Neural progenitor cell (in vitro differentiated cells): ENCODE measurements at regions not wholly inside any gene's neighbourhood (a gene's known extent, or its start where the extent isn't known, plus 50 kb on each side); places are given as distances from the start of the nearest gene placed in this dataset.
A peak's percentile ranks its signal among the peaks of the same experiment; 100 is the strongest.

Source experiments
- DNase-seq: peaks from one replicate; pipeline ENCODE4 v3.0.0-alpha.2; 2016; ENCODE audit warnings: low spot score
- H2AFZ ChIP-seq: fragments of 200-600 bp; sonication (generic); replicated peaks from 2 replicates; pipeline ENCODE4 v1.6.1; 2016; ENCODE audit warnings: antibody characterized with exemption
- H3F3A ChIP-seq: fragments of 200-600 bp; sonication (generic); 2 replicates; pipeline ENCODE4 v1.6.1; 2016; ENCODE audit warnings: antibody characterized with exemption, low read depth
- H3K27ac ChIP-seq: fragments of 200-600 bp; sonication (generic); 2 replicates; pipeline ENCODE4 v1.5.1; 2016; ENCODE audit warnings: mild to moderate bottlenecking
- H3K27me3 ChIP-seq: fragments of 200-600 bp; sonication (generic); 2 replicates; pipeline ENCODE4 v1.6.1; 2016; ENCODE audit warnings: mild to moderate bottlenecking, moderate library complexity
- H3K36me3 ChIP-seq: fragments of 200-600 bp; sonication (generic); 2 replicates; pipeline ENCODE4 v1.5.1; 2016
- H3K4me1 ChIP-seq: fragments of 200-600 bp; sonication (generic); 2 replicates; pipeline ENCODE4 v1.6.1; 2016; ENCODE audit warnings: mixed run types
- H3K4me2 ChIP-seq: fragments of 200-600 bp; sonication (generic); 2 replicates; pipeline ENCODE4 v1.6.1; 2016
- H3K4me3 ChIP-seq: fragments of 200-600 bp; sonication (generic); 2 replicates; pipeline ENCODE4 v1.5.1; 2016
- H3K79me2 ChIP-seq: fragments of 200-600 bp; sonication (generic); 2 replicates; pipeline ENCODE4 v1.6.1; 2016; ENCODE audit warnings: low read depth
- H3K9ac ChIP-seq: fragments of 200-600 bp; sonication (generic); 2 replicates; pipeline ENCODE4 v1.6.1; 2016
- H3K9me3 ChIP-seq: fragments of 200-600 bp; sonication (generic); 2 replicates; pipeline ENCODE4 v1.5.1; 2016; ENCODE audit warnings: low read depth
- H4K20me1 ChIP-seq: fragments of 200-600 bp; sonication (generic); 2 replicates; pipeline ENCODE4 v1.6.1; 2016; ENCODE audit warnings: low read depth
- H3K27ac Mint-ChIP-seq: 3 replicates; pipeline ENCODE4 v1.8.0; 2021; ENCODE audit warnings: mixed read lengths
- H3K27me3 Mint-ChIP-seq: 2 replicates; pipeline ENCODE4 v1.8.0; 2022; ENCODE audit warnings: low read depth, mild to moderate bottlenecking, inconsistent platforms, moderate library complexity, mixed read lengths; ENCODE audit not compliant: insufficient read depth
- H3K36me3 Mint-ChIP-seq: 3 replicates; pipeline ENCODE4 v1.8.0; 2021; ENCODE audit warnings: mixed read lengths
- H3K4me1 Mint-ChIP-seq: 3 replicates; pipeline ENCODE4 v1.8.0; 2021; ENCODE audit warnings: mixed read lengths
- H3K4me3 Mint-ChIP-seq: 3 replicates; pipeline ENCODE4 v1.8.0; 2021; ENCODE audit warnings: mild to moderate bottlenecking, moderate library complexity, mixed read lengths
- H3K9me3 Mint-ChIP-seq: 3 replicates; pipeline ENCODE4 v1.8.0; 2020; ENCODE audit warnings: mixed read lengths
- EZH2 ChIP-seq: fragments of 200-600 bp; sonication (generic); IDR thresholded peaks from 2 replicates; pipeline ENCODE4 v1.6.1; 2017; ENCODE audit warnings: antibody characterized with exemption, mild to moderate bottlenecking, moderate library complexity
- EZH2phosphoT487 ChIP-seq: fragments of 200-600 bp; sonication (generic); IDR thresholded peaks from 2 replicates; pipeline ENCODE4 v1.6.1; 2017; ENCODE audit warnings: antibody characterized with exemption
- TF ChIP-seq, protein P1 (sequence below): fragments of 200-600 bp; sonication (generic); IDR thresholded peaks from 2 replicates; pipeline ENCODE4 v1.5.1; 2017; ENCODE audit warnings: antibody characterized with exemption, mild to moderate bottlenecking

DNA sequence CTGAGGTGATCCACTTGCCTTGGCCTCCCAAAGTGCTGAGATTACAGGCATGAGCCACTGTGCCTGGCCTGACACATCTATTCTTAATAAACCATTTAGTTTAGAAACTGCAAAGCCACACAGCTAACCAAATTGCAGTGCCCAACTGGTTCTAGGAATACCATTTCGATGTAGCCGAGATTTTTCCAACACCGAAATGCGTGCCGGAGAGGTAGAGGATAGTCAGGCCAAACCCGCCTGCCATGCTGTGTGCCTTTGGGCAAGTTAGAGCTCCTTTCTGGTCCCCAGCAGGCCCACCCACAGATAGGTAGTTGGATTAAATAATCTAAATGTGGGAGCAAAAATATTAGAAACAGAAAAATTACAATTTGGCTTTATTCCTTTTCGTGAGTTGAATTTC lies 254.4 kb downstream of the FOXD2 start:
- no peak for TF ChIP-seq EZH2
- TF ChIP-seq, protein P1, sequence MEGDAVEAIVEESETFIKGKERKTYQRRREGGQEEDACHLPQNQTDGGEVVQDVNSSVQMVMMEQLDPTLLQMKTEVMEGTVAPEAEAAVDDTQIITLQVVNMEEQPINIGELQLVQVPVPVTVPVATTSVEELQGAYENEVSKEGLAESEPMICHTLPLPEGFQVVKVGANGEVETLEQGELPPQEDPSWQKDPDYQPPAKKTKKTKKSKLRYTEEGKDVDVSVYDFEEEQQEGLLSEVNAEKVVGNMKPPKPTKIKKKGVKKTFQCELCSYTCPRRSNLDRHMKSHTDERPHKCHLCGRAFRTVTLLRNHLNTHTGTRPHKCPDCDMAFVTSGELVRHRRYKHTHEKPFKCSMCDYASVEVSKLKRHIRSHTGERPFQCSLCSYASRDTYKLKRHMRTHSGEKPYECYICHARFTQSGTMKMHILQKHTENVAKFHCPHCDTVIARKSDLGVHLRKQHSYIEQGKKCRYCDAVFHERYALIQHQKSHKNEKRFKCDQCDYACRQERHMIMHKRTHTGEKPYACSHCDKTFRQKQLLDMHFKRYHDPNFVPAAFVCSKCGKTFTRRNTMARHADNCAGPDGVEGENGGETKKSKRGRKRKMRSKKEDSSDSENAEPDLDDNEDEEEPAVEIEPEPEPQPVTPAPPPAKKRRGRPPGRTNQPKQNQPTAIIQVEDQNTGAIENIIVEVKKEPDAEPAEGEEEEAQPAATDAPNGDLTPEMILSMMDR: no peak
- TF ChIP-seq EZH2phosphoT487: no peak
- Histone ChIP-seq H3K36me3 (no peaks in the 10 kb centered on the region), H3K27me3 (no peaks in the 10 kb centered on the region), H3K4me3 (no peak overlapping the region), H2AFZ (no peak overlapping the region), H4K20me1 (no peaks in the 10 kb centered on the region), H3K79me2 (no peaks in the 10 kb centered on the region), H3K9ac (no peak overlapping the region), H3K9me3 (no peaks in the 10 kb centered on the region), H3K4me2 (peak overlapping the region; percentile 52), H3K4me1 (peaks cover 74% of the 10 kb centered on the region), H3K27ac (no peak overlapping the region), H3F3A (peaks cover 42% of the 10 kb centered on the region)
- Mint-ChIP-seq H3K36me3 (no peaks in the 10 kb centered on the region), H3K9me3 (no peaks in the 10 kb centered on the region), H3K4me3 (no peak overlapping the region), H3K27ac (no peak overlapping the region), H3K4me1 (peaks cover 26% of the 10 kb centered on the region), H3K27me3 (peaks cover 25% of the 10 kb centered on the region)
- DNase-seq: no peak

DNA sequence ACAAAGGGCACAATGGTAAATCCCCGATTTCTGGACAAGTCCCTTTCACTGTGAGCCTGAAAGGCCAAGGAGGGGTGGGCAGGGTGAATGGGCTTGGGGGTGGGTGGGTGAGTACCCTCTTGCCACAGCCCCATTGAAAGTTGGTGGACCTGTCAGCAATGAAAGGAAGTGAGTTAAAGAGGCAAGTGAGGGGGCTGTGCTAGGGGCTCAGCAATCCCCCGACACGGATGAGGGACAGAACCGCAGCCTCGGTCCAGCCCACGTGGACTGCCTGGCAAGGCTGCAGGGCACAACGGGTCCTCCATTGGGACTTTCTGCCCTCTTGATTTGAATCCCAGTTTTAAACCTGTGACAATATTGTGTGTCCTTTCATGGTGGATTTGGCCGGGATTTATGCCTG lies 255.3 kb downstream of the FOXD2 start:
- peak overlapping the region; percentile 52 for H3K4me2 ChIP-seq
- no peaks in the 10 kb centered on the region for H3K27me3 ChIP-seq
- Mint-ChIP-seq H3K27me3 (peaks cover 20% of the 10 kb centered on the region), H3K4me3 (no peak overlapping the region), H3K4me1 (peaks cover 22% of the 10 kb centered on the region), H3K36me3 (no peaks in the 10 kb centered on the region), H3K9me3 (no peaks in the 10 kb centered on the region), H3K27ac (peak overlapping the region; percentile 50)
- no peaks in the 10 kb centered on the region for H3K36me3 ChIP-seq
- peak overlapping the region; percentile 70 for H3K27ac ChIP-seq
- H3K4me3 ChIP-seq: no peak overlapping the region
- H2AFZ ChIP-seq: peak overlapping the region; percentile 50
- DNase-seq: peak; percentile 52
- H3K9ac ChIP-seq: no peak overlapping the region
- H3K9me3 ChIP-seq: no peaks in the 10 kb centered on the region
- H4K20me1 ChIP-seq: no peaks in the 10 kb centered on the region
- peaks cover 39% of the 10 kb centered on the region for H3F3A ChIP-seq
- H3K4me1 ChIP-seq: peaks cover 68% of the 10 kb centered on the region
- no peak for TF ChIP-seq EZH2
- TF ChIP-seq, protein P1: no peak
- no peak for TF ChIP-seq EZH2phosphoT487
- H3K79me2 ChIP-seq: no peaks in the 10 kb centered on the region

DNA sequence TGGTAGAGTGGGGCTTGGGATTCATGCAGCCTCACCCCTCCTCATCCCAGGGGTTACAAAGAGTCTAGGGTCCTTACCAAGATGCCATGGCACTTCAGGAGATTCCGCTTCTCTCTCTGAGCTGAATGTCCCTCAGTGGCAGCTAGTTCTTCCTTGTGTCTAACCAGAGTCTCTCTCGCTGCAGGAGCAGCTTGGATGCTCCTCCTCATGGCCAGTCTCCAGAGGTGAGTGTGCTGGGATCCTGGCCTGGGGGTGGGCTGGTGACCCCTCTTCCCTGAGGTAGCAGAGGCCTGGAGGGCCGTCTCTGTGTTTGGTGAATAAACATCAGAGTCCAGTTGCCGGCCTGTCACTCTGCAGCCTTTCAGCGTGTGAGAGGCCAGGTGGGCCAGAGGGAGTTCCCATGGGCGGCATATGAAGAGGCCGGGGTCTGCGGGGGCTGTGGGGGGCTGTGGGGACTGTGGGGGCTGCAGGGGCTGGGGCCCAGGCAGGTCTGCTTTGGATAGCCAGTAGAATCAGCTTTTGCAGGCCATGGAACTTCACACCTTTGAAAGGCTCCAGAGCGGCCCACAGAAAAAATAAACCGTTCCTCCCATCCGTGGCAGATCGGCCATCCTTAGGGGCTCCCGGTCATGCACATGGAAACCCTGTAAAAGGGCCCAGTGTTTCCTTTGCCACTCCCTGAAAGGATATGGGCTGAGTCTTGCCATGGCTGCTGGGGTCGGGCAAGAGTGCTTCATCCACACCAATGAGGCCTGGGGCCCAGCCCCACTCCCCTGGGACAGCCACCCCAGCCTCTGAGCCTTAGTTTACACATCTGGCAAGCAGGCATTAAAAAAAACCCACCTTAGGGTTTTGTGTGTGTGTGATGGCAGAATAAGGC lies 256.4 kb downstream of the FOXD2 start:
- peak overlapping the region; percentile 50 for H3K27ac Mint-ChIP-seq
- TF ChIP-seq EZH2phosphoT487: no peak
- TF ChIP-seq, protein P1: no peak
- TF ChIP-seq EZH2: no peak

More for the DNA sequence above, 256.4 kb downstream of the FOXD2 start:
- Histone ChIP-seq H3K9me3 (no peaks in the 10 kb centered on the region), H3K27me3 (no peaks in the 10 kb centered on the region), H3F3A (peaks cover 29% of the 10 kb centered on the region), H3K4me1 (peaks cover 56% of the 10 kb centered on the region), H4K20me1 (no peaks in the 10 kb centered on the region), H3K4me3 (no peak overlapping the region), H3K9ac (no peak overlapping the region), H3K27ac (no peak overlapping the region), H3K79me2 (no peaks in the 10 kb centered on the region), H3K4me2 (peak overlapping the region; percentile 52), H3K36me3 (no peaks in the 10 kb centered on the region), H2AFZ (no peak overlapping the region)
- no peaks in the 10 kb centered on the region for H3K9me3 Mint-ChIP-seq
- peaks cover 19% of the 10 kb centered on the region for H3K4me1 Mint-ChIP-seq
- H3K4me3 Mint-ChIP-seq: no peak overlapping the region
- peaks cover 14% of the 10 kb centered on the region for H3K27me3 Mint-ChIP-seq
- no peaks in the 10 kb centered on the region for H3K36me3 Mint-ChIP-seq
- no peak for DNase-seq
